GM18867 (cell line): ENCODE measurements at regions not wholly inside any gene's neighbourhood (a gene's known extent, or its start where the extent isn't known, plus 50 kb on each side); places are given as distances from the start of the nearest gene placed in this dataset.
A peak's percentile ranks its signal among the peaks of the same experiment; 100 is the strongest.

Experiments
- ATAC-seq: cut with Tn5 transposase; IDR thresholded peaks from one replicate; pipeline ENCODE4 v1.9.1; 2021; ENCODE audit warnings: mild to moderate bottlenecking, moderate library complexity; ENCODE audit not compliant: unreplicated experiment

- ATAC-seq, result no peak
Measured at GRCh38 chr10:127797339-127797738, 60.4 kb downstream of the FOXI2 start.

- no peak for ATAC-seq
Measured at GRCh38 chr10:127798111-127798510, 61.1 kb downstream of the FOXI2 start.

GRCh38 chr10:127801302-127801701 is 64.3 kb downstream of the FOXI2 start:
- ATAC-seq, result no peak

GRCh38 chr10:127802531-127803095 is 65.6 kb downstream of the FOXI2 start:
- no peak for ATAC-seq

GRCh38 chr10:127804696-127805095 is 67.7 kb downstream of the FOXI2 start:
- no peak for ATAC-seq

- no peak for ATAC-seq
Measured at GRCh38 chr10:127805950-127806349, 69.0 kb downstream of the FOXI2 start.

- ATAC-seq, result no peak
Measured at GRCh38 chr10:127812041-127812440, 75.1 kb downstream of the FOXI2 start.

- no peak for ATAC-seq
Measured at GRCh38 chr10:127813290-127813689, 76.3 kb downstream of the FOXI2 start.

GRCh38 chr10:127815147-127815546 is 77.6 kb downstream of the CLRN3 start:
- peak; percentile 36 for ATAC-seq

GRCh38 chr10:127824826-127825225 is 67.9 kb downstream of the CLRN3 start:
- no peak for ATAC-seq

GRCh38 chr10:127826154-127826725 is 66.5 kb downstream of the CLRN3 start:
- ATAC-seq, result no peak

- no peak for ATAC-seq
Measured at GRCh38 chr10:127827354-127828140, 65.2 kb downstream of the CLRN3 start.
